Left ventricle myocardium inferior (tissue), 1 donor: ENCODE measurements at regions not wholly inside any gene's neighbourhood (a gene's known extent, or its start where the extent isn't known, plus 50 kb on each side); places are given as distances from the start of the nearest gene placed in this dataset.

Experiments
- DNase-seq: peaks from one replicate; pipeline ENCODE4 v3.0.0-alpha.2; 2020
- H3K27ac ChIP-seq: fragments of 200-600 bp; replicated peaks from 2 replicates; pipeline ENCODE4 v1.8.0; 2021
- H3K27me3 ChIP-seq: fragments of 200-600 bp; 2 replicates; pipeline ENCODE4 v1.8.0; 2021; ENCODE audit warnings: low read depth
- H3K36me3 ChIP-seq: fragments of 200-600 bp; 2 replicates; pipeline ENCODE4 v1.8.0; 2021
- H3K4me1 ChIP-seq: fragments of 200-600 bp; 2 replicates; pipeline ENCODE4 v1.8.0; 2021
- H3K4me3 ChIP-seq: fragments of 200-600 bp; 2 replicates; pipeline ENCODE4 v1.8.0; 2021; ENCODE audit warnings: mild to moderate bottlenecking, moderate library complexity
- H3K9me3 ChIP-seq: fragments of 200-600 bp; replicated peaks from 2 replicates; pipeline ENCODE4 v1.8.0; 2021
- CTCF ChIP-seq: fragments of 200-600 bp; IDR thresholded peaks from 2 replicates; pipeline ENCODE4 v1.8.0; 2021; ENCODE audit warnings: antibody characterized with exemption, mild to moderate bottlenecking, borderline replicate concordance
- intact Hi-C: fragments of 100-400 bp; cut with micrococcal nuclease; formaldehyde crosslinking; loops from one replicate; pipeline ENCODE4 v1.11.0; 2022
- donor health status: DM: no; HTN: yes; CAD: no; lungs with severe emphysema.

- no peaks in the 10 kb centered on the region for H3K27me3 ChIP-seq
- no peaks in the 10 kb centered on the region for H3K36me3 ChIP-seq
- intact Hi-C loops = no loop called here
- DNase-seq = no peak
- TF ChIP-seq CTCF = no peak
- peaks cover 32% of the 10 kb centered on the region for H3K4me1 ChIP-seq
- H3K9me3 ChIP-seq = no peaks in the 10 kb centered on the region
- H3K4me3 ChIP-seq = no peak overlapping the region
- no peak overlapping the region for H3K27ac ChIP-seq
Measured at GRCh38 chr15:38622304-38622703, 57.7 kb upstream of the RASGRP1 start.

GRCh38 chr15:38622908-38623307 lies 58.3 kb upstream of the RASGRP1 start:
- Histone ChIP-seq H3K36me3 (no peaks in the 10 kb centered on the region), H3K4me3 (no peak overlapping the region), H3K4me1 (peaks cover 34% of the 10 kb centered on the region), H3K9me3 (no peaks in the 10 kb centered on the region), H3K27me3 (no peaks in the 10 kb centered on the region), H3K27ac (no peak overlapping the region)
- intact Hi-C loops = no loop called here
- DNase-seq = no peak
- TF ChIP-seq CTCF = no peak

- Histone ChIP-seq H3K4me3 (no peak overlapping the region), H3K27ac (peak overlapping the region; percentile 66), H3K9me3 (no peaks in the 10 kb centered on the region), H3K27me3 (no peaks in the 10 kb centered on the region), H3K4me1 (peaks cover 29% of the 10 kb centered on the region), H3K36me3 (no peaks in the 10 kb centered on the region)
- TF ChIP-seq CTCF = no peak
- DNase-seq = peak; percentile 40
- intact Hi-C loops = no loop called here
Measured at GRCh38 chr15:38623744-38624143, 59.1 kb upstream of the RASGRP1 start.

GRCh38 chr15:38624244-38625205 lies 59.9 kb upstream of the RASGRP1 start:
- peaks cover 27% of the 10 kb centered on the region for H3K4me1 ChIP-seq
- no peak overlapping the region for H3K4me3 ChIP-seq
- no peaks in the 10 kb centered on the region for H3K36me3 ChIP-seq
- no peak for DNase-seq
- H3K9me3 ChIP-seq = no peaks in the 10 kb centered on the region
- no peak for TF ChIP-seq CTCF
- H3K27me3 ChIP-seq = no peaks in the 10 kb centered on the region
- intact Hi-C loops = no loop called here
- peak overlapping the region; percentile 66 for H3K27ac ChIP-seq

- Histone ChIP-seq H3K36me3 (no peaks in the 10 kb centered on the region), H3K9me3 (no peaks in the 10 kb centered on the region), H3K27me3 (no peaks in the 10 kb centered on the region), H3K4me3 (no peak overlapping the region), H3K27ac (no peak overlapping the region), H3K4me1 (peaks cover 16% of the 10 kb centered on the region)
- intact Hi-C loops = no loop called here
- DNase-seq = no peak
- no peak for TF ChIP-seq CTCF
Measured at GRCh38 chr15:38625886-38626285, 61.3 kb upstream of the RASGRP1 start.
